Nephron (organoid): ENCODE measurements at regions not wholly inside any gene's neighbourhood (a gene's known extent, or its start where the extent isn't known, plus 50 kb on each side); places are given as distances from the start of the nearest gene placed in this dataset.

Experiments
- H3K27ac Mint-ChIP-seq, 3 experiments: 2 replicates each; pipeline ENCODE4 v1.8.0; 2020; ENCODE audit warnings: mixed read lengths in 3 of 3, mild to moderate bottlenecking in 2 of 3, moderate library complexity in 1 of 3
- H3K27me3 Mint-ChIP-seq: 2 replicates; pipeline ENCODE4 v1.8.0; 2021; ENCODE audit warnings: low read depth, mild to moderate bottlenecking, moderate library complexity, mixed read lengths
- H3K36me3 Mint-ChIP-seq: 2 replicates; pipeline ENCODE4 v1.8.0; 2020; ENCODE audit warnings: low read depth, mixed read lengths
- H3K4me1 Mint-ChIP-seq: 2 replicates; pipeline ENCODE4 v1.8.0; 2020; ENCODE audit warnings: mixed read lengths
- H3K4me3 Mint-ChIP-seq, 3 experiments: 2 replicates each; pipeline ENCODE4 v1.8.0; 2020; ENCODE audit warnings: mild to moderate bottlenecking in 3 of 3, mixed read lengths in 3 of 3, moderate library complexity in 2 of 3
- H3K9me3 Mint-ChIP-seq: 2 replicates; pipeline ENCODE4 v1.8.0; 2020; ENCODE audit warnings: mixed read lengths
- CTCF ChIP-seq, 3 experiments: fragments of 200-600 bp; sonication (generic); IDR thresholded peaks; one replicate each; pipeline ENCODE4 v1.5.0; 2021; ENCODE audit warnings: antibody characterized with exemption in 3 of 3; ENCODE audit not compliant: unreplicated experiment in 3 of 3

- no peak overlapping the region for H3K4me3 Mint-ChIP-seq
- H3K36me3 Mint-ChIP-seq, result no peaks in the 10 kb centered on the region
- peaks cover 6% of the 10 kb centered on the region for H3K4me1 Mint-ChIP-seq
- H3K27ac Mint-ChIP-seq, result no peak overlapping the region
- no peaks in the 10 kb centered on the region for H3K9me3 Mint-ChIP-seq
- TF ChIP-seq CTCF (IDR thresholded peaks at IDR 0.05; ENCODE audit: unreplicated experiment in 3 of 3), result no peak
- H3K27me3 Mint-ChIP-seq, result no peaks in the 10 kb centered on the region
These were observed 212.8 kb upstream of the CST7 start for GRCh38 chr20:24736131-24736843.

GRCh38 chr20:24736844-24737211 is 212.2 kb upstream of the CST7 start:
- no peak for TF ChIP-seq CTCF (IDR thresholded peaks at IDR 0.05; ENCODE audit: unreplicated experiment in 3 of 3)
- Mint-ChIP-seq H3K9me3 (no peaks in the 10 kb centered on the region), H3K4me3 (no peak overlapping the region)

GRCh38 chr20:24737212-24737850 is 211.7 kb upstream of the CST7 start:
- TF ChIP-seq CTCF (IDR thresholded peaks at IDR 0.05; ENCODE audit: unreplicated experiment in 3 of 3), result no peak
- H3K9me3 Mint-ChIP-seq, result no peaks in the 10 kb centered on the region
- H3K27me3 Mint-ChIP-seq, result no peaks in the 10 kb centered on the region
- peaks cover 6% of the 10 kb centered on the region for H3K4me1 Mint-ChIP-seq
- H3K27ac Mint-ChIP-seq, result peak overlapping the region in 1 of 3 experiments; percentile 41
- H3K4me3 Mint-ChIP-seq, result no peak overlapping the region
- H3K36me3 Mint-ChIP-seq, result no peaks in the 10 kb centered on the region

More at GRCh38 chr20:24736844-24737211, 212.2 kb upstream of the CST7 start:
- H3K36me3 Mint-ChIP-seq, result no peaks in the 10 kb centered on the region
- no peak overlapping the region for H3K27ac Mint-ChIP-seq
- H3K27me3 Mint-ChIP-seq, result no peaks in the 10 kb centered on the region
- peaks cover 6% of the 10 kb centered on the region for H3K4me1 Mint-ChIP-seq

GRCh38 chr20:24738058-24738775 is 210.9 kb upstream of the CST7 start:
- Mint-ChIP-seq H3K4me1 (peaks cover 6% of the 10 kb centered on the region), H3K27me3 (no peaks in the 10 kb centered on the region), H3K9me3 (no peaks in the 10 kb centered on the region), H3K36me3 (no peaks in the 10 kb centered on the region), H3K27ac (peak overlapping the region in 1 of 3 experiments; percentile 41), H3K4me3 (no peak overlapping the region)
- no peak for TF ChIP-seq CTCF (IDR thresholded peaks at IDR 0.05; ENCODE audit: unreplicated experiment in 3 of 3)

- Mint-ChIP-seq H3K9me3 (no peaks in the 10 kb centered on the region), H3K27me3 (no peaks in the 10 kb centered on the region), H3K4me3 (no peak overlapping the region), H3K36me3 (no peaks in the 10 kb centered on the region), H3K4me1 (peaks cover 6% of the 10 kb centered on the region), H3K27ac (peak overlapping the region in 1 of 3 experiments; percentile 63)
- TF ChIP-seq CTCF (IDR thresholded peaks at IDR 0.05; ENCODE audit: unreplicated experiment in 3 of 3), result no peak
These were observed 210.0 kb upstream of the CST7 start for GRCh38 chr20:24738981-24739633.
